ENCODE measurements at regions not wholly inside any gene's neighbourhood (a gene's known extent, or its start where the extent isn't known, plus 50 kb on each side); places are given as distances from the start of the nearest gene placed in this dataset.
"Not testable (repeated sequence)": the region's sequence is repeated elsewhere in the genome, so short reads cannot be mapped to it uniquely, and the experiment has no call there.

DNA sequence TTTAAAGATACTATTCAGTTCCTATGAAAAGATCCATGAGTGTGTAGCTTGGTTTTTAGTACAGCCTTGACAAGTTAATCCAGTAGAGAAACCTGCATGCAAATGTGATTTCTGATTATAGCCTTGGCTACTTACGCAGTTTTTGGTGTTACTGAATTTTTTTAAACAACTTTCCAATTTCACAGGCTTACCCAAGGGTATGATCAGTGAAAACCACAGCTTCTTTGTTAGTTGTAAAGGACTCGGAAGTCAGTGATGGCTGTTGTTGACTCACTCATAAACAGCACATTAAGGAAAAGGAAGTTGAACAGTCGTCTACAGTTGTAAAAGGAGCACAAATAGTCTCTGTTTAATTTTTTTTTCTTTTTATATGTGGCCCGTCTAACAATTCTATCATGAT is 924.6 kb upstream of the ADAMTS5 start:
- H3K27me3 Mint-ChIP-seq (ENCODE audit: insufficient read depth, unreplicated experiment); H3K36me3 Mint-ChIP-seq (ENCODE audit: insufficient read depth, unreplicated experiment); H3K4me3 Mint-ChIP-seq (ENCODE audit: unreplicated experiment); POLR2A ChIA-PET; H3K9me3 Mint-ChIP-seq (ENCODE audit: unreplicated experiment); H3K27ac Mint-ChIP-seq (ENCODE audit: low read depth, unreplicated experiment); H3K4me1 Mint-ChIP-seq (ENCODE audit: insufficient read depth, unreplicated experiment); DNase-seq (ENCODE audit: unreplicated experiment); BruUV-seq (replicated peaks); CTCF ChIA-PET; intact Hi-C loops (cut with micrococcal nuclease): not testable (repeated sequence)

DNA sequence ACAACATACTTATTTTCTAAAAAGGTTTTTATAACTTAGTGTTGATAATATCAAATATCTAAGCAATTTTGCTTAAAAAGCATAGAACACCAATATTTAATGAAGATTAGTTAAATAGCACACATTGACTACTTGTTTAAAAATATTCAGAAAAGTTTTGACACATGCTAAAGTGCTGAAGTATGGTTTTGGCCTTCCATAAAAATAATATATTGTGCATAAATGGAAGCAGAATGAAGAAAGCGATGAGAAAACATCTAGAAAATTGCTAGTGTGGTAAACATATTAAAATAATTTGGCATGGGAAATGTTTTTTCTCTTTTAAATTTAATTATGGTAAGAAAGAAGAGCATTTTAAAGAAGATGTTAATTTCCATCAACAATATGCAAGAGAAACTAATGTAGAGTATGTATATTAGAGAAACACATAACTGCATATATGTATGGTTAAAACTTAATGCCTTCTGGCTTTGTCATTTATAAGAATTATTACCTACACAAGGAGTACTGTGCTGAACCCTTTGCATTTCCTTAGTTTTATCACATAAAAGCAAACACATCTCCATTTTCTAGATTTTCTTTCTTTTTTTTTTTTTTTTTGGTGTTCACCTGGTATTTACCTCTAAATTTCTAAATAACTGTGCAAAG is 921.0 kb upstream of the ADAMTS5 start:
- H3K9me3 Mint-ChIP-seq (ENCODE audit: unreplicated experiment); intact Hi-C loops (cut with micrococcal nuclease); H3K4me3 Mint-ChIP-seq (ENCODE audit: unreplicated experiment): not testable (repeated sequence)

DNA sequence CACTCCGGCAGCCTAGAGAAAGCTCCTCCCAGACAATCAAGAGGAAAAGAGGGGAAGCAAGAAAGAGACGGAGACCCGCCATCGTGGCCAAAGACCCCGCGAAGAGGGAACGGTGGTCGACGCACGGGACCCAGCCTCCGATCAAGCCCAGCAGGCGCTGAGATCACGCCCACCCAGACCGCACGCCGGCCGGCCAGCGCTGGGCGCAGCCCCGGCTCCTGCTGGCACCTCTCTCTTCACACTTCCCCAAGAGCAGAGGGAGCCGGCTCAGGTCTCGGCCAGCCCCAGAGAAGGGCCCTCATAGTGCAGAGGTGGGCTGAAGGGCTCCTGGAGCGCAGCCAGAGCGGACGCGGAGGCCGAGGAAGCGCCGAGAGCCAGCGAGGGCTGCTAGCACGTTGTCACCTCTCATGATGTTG is 918.4 kb upstream of the ADAMTS5 start:
- intact Hi-C loops (cut with micrococcal nuclease): no loop called here
- POLR2A ChIA-PET: no interaction called here
- Mint-ChIP-seq H3K4me1 (ENCODE audit: insufficient read depth, unreplicated experiment) (no peaks in the 10 kb centered on the region), H3K4me3 (ENCODE audit: unreplicated experiment) (no peak overlapping the region), H3K36me3 (ENCODE audit: insufficient read depth, unreplicated experiment) (no peaks in the 10 kb centered on the region), H3K27ac (ENCODE audit: low read depth, unreplicated experiment) (no peak overlapping the region), H3K9me3 (ENCODE audit: unreplicated experiment) (no peaks in the 10 kb centered on the region), H3K27me3 (ENCODE audit: insufficient read depth, unreplicated experiment) (no peaks in the 10 kb centered on the region)
- BruUV-seq (replicated peaks): no TSS peak
- CTCF ChIA-PET: no interaction called here
- TF ChIP-seq, protein P1, sequence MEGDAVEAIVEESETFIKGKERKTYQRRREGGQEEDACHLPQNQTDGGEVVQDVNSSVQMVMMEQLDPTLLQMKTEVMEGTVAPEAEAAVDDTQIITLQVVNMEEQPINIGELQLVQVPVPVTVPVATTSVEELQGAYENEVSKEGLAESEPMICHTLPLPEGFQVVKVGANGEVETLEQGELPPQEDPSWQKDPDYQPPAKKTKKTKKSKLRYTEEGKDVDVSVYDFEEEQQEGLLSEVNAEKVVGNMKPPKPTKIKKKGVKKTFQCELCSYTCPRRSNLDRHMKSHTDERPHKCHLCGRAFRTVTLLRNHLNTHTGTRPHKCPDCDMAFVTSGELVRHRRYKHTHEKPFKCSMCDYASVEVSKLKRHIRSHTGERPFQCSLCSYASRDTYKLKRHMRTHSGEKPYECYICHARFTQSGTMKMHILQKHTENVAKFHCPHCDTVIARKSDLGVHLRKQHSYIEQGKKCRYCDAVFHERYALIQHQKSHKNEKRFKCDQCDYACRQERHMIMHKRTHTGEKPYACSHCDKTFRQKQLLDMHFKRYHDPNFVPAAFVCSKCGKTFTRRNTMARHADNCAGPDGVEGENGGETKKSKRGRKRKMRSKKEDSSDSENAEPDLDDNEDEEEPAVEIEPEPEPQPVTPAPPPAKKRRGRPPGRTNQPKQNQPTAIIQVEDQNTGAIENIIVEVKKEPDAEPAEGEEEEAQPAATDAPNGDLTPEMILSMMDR (IDR thresholded peaks at IDR 0.05; ENCODE audit: unreplicated experiment): no peak
- no peak for DNase-seq (ENCODE audit: unreplicated experiment)

More for the DNA sequence above, 921.0 kb upstream of the ADAMTS5 start:
- H3K36me3 Mint-ChIP-seq (ENCODE audit: insufficient read depth, unreplicated experiment); POLR2A ChIA-PET; H3K27ac Mint-ChIP-seq (ENCODE audit: low read depth, unreplicated experiment); DNase-seq (ENCODE audit: unreplicated experiment); H3K27me3 Mint-ChIP-seq (ENCODE audit: insufficient read depth, unreplicated experiment); BruUV-seq (replicated peaks); CTCF ChIA-PET; H3K4me1 Mint-ChIP-seq (ENCODE audit: insufficient read depth, unreplicated experiment): not testable (repeated sequence)

DNA sequence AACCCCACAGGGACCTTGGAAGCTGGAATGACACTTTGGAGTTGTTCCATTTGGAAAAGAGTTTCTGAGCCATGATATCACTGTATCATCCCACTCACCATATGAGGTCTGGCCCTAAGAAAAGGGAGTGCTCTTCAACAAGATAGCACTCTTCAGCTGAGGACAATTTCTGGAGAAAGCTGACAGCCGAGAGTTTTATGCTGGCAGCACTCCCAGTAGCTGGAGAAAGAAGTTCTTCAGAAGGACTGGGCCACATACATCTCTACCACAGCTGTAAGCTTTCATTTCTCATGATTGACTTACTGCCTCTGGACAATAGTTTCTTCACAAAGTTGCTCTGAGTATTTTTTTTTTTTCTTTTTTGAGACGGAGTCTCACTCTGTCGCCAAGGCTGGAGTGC is 914.4 kb upstream of the ADAMTS5 start:
- H3K4me3 Mint-ChIP-seq (ENCODE audit: unreplicated experiment); H3K4me1 Mint-ChIP-seq (ENCODE audit: insufficient read depth, unreplicated experiment); DNase-seq (ENCODE audit: unreplicated experiment); intact Hi-C loops (cut with micrococcal nuclease); POLR2A ChIA-PET; H3K9me3 Mint-ChIP-seq (ENCODE audit: unreplicated experiment); H3K27me3 Mint-ChIP-seq (ENCODE audit: insufficient read depth, unreplicated experiment); H3K36me3 Mint-ChIP-seq (ENCODE audit: insufficient read depth, unreplicated experiment); H3K27ac Mint-ChIP-seq (ENCODE audit: low read depth, unreplicated experiment); BruUV-seq (replicated peaks): not testable (repeated sequence)
- CTCF ChIA-PET: interaction anchor here (0.6 kb wide), 1 partner anchor 400 kb away, joined by 3 read pairs; no protein-coding TSS in a partner anchor

DNA sequence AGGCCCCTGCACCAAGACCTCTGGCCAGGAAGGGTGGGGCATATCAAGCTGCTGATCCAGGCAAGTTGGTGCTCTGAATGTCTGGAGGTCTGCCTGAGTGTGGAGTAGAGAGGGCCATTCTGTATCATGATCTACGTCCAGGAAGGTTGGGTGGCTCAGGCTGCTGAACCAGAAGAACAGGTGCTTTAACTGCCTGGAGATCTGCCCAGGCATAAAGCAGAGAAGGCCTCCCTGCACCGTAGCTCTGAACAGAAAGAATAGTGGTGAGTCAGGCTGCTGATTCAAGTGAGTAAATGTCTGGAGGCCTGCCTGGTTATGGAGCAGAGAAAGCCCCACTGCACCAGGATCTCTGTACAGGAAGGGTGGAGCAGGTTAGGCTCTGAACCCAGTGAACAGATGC is 905.5 kb upstream of the ADAMTS5 start:
- H3K4me1 Mint-ChIP-seq (ENCODE audit: insufficient read depth, unreplicated experiment); H3K4me3 Mint-ChIP-seq (ENCODE audit: unreplicated experiment); POLR2A ChIA-PET; H3K9me3 Mint-ChIP-seq (ENCODE audit: unreplicated experiment); H3K36me3 Mint-ChIP-seq (ENCODE audit: insufficient read depth, unreplicated experiment); H3K27ac Mint-ChIP-seq (ENCODE audit: low read depth, unreplicated experiment); CTCF ChIA-PET; BruUV-seq (replicated peaks); intact Hi-C loops (cut with micrococcal nuclease); H3K27me3 Mint-ChIP-seq (ENCODE audit: insufficient read depth, unreplicated experiment): not testable (repeated sequence)
- peak; percentile 1 for DNase-seq (ENCODE audit: unreplicated experiment)

- H3K27ac Mint-ChIP-seq (ENCODE audit: low read depth, unreplicated experiment); H3K4me1 Mint-ChIP-seq (ENCODE audit: insufficient read depth, unreplicated experiment); H3K36me3 Mint-ChIP-seq (ENCODE audit: insufficient read depth, unreplicated experiment); intact Hi-C loops (cut with micrococcal nuclease); H3K4me3 Mint-ChIP-seq (ENCODE audit: unreplicated experiment); H3K27me3 Mint-ChIP-seq (ENCODE audit: insufficient read depth, unreplicated experiment); DNase-seq (ENCODE audit: unreplicated experiment); CTCF ChIA-PET; H3K9me3 Mint-ChIP-seq (ENCODE audit: unreplicated experiment); BruUV-seq (replicated peaks); POLR2A ChIA-PET: not testable (repeated sequence)
Measured at GRCh38 chr21:27870755-27871154, 903.9 kb upstream of the ADAMTS5 start.

GRCh38 chr21:27860314-27860955 is 893.5 kb upstream of the ADAMTS5 start:
- intact Hi-C loops (cut with micrococcal nuclease); H3K27me3 Mint-ChIP-seq (ENCODE audit: insufficient read depth, unreplicated experiment); H3K36me3 Mint-ChIP-seq (ENCODE audit: insufficient read depth, unreplicated experiment); H3K27ac Mint-ChIP-seq (ENCODE audit: low read depth, unreplicated experiment); POLR2A ChIA-PET; CTCF ChIA-PET; DNase-seq (ENCODE audit: unreplicated experiment); H3K9me3 Mint-ChIP-seq (ENCODE audit: unreplicated experiment); H3K4me3 Mint-ChIP-seq (ENCODE audit: unreplicated experiment); H3K4me1 Mint-ChIP-seq (ENCODE audit: insufficient read depth, unreplicated experiment); BruUV-seq (replicated peaks): not testable (repeated sequence)

DNA sequence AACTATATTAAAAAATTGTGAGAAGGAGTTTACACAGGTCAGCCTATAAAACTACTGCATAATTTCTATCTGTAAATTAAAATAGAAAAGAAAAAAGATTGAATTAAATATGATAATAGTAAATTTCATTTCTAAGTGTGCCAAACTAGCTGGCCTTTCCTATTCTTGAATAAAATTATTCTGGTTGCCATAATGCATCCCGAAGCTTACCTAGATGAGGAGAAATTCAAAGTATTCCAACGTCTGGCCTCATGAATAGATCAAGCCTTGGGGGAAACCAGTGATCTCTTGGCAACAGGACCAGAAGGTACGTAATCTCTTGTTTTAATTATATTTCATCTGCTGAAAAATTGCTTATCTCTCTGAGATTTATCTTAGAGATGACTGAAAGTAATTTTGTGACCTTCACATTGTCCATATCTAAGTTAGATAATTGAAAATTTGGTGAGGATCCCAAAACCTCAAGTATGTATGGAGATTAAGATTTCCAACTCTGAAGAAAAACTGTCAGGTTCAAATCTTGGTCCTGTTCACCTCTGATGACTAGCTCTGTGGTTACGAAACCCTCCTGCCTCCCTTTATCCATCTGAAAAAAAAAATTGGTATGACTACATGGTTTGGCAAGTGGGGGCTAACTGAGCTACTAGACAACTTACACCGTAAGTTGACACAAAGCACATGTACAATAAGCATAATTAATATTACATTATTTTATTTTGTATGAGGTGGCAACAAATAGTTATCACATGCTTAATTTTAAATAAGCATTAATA is 891.4 kb upstream of the ADAMTS5 start:
- H3K27ac Mint-ChIP-seq (ENCODE audit: low read depth, unreplicated experiment); H3K27me3 Mint-ChIP-seq (ENCODE audit: insufficient read depth, unreplicated experiment); H3K36me3 Mint-ChIP-seq (ENCODE audit: insufficient read depth, unreplicated experiment); BruUV-seq (replicated peaks); H3K4me1 Mint-ChIP-seq (ENCODE audit: insufficient read depth, unreplicated experiment); H3K9me3 Mint-ChIP-seq (ENCODE audit: unreplicated experiment); H3K4me3 Mint-ChIP-seq (ENCODE audit: unreplicated experiment); POLR2A ChIA-PET; CTCF ChIA-PET; intact Hi-C loops (cut with micrococcal nuclease): not testable (repeated sequence)
- DNase-seq (ENCODE audit: unreplicated experiment): peak; percentile 0

Measured in MCF 10A (cell line).